AG10803 (cell line): ENCODE measurements at regions not wholly inside any gene's neighbourhood (a gene's known extent, or its start where the extent isn't known, plus 50 kb on each side); places are given as distances from the start of the nearest gene placed in this dataset.
A peak's percentile ranks its signal among the peaks of the same experiment; 100 is the strongest.

Source experiments
- DNase-seq: peaks from one replicate; pipeline ENCODE4 v3.0.0; 2010; ENCODE audit warnings: low read depth
- H3K4me3 ChIP-seq: 2 replicates; pipeline ENCODE4 v1.5.1; 2011; ENCODE audit warnings: mild to moderate bottlenecking, low read length, control low read depth
- CTCF ChIP-seq: conservative IDR thresholded peaks from 2 replicates; pipeline ENCODE4 v1.5.1; 2011; ENCODE audit warnings: mild to moderate bottlenecking, low read length, control low read depth, inconsistent platforms

GRCh38 chr2:236341721-236342120 lies 77.5 kb upstream of the ASB18 start:
- H3K4me3 ChIP-seq = no peak overlapping the region
- TF ChIP-seq CTCF = no peak
- no peak for DNase-seq

- H3K4me3 ChIP-seq = no peak overlapping the region
- TF ChIP-seq CTCF = no peak
- DNase-seq = no peak
Observed at GRCh38 chr2:236342507-236342906, 78.3 kb upstream of the ASB18 start.

DNA sequence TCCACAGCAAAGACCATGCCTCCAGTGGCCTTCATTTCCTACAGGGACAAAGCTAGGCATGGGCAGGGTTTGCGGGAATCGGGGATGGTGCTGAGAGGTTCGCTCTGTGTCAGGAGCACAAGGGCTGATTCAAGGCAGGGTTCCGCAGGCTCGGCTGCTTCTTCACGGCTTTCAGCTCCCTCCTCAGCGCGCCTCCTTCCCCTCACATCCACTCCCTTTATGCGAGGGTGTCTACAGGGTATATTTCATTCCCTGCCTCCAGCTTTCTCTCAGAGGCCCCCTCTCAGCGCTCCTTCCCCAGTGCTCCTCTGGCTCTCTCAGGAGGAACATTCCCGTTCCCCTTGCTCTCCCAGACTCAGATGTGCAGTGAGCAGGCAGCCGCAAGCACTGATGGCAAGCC lies 78.7 kb upstream of the ASB18 start:
- DNase-seq = no peak
- no peak for TF ChIP-seq CTCF
- H3K4me3 ChIP-seq = no peak overlapping the region

GRCh38 chr2:236343400-236344161 lies 79.4 kb upstream of the ASB18 start:
- TF ChIP-seq CTCF = peak; percentile 91
- peak; percentile 78 for DNase-seq
- H3K4me3 ChIP-seq = no peak overlapping the region

- H3K4me3 ChIP-seq = no peak overlapping the region
- DNase-seq = no peak
- no peak for TF ChIP-seq CTCF
Observed at GRCh38 chr2:236344446-236344845, 80.2 kb upstream of the ASB18 start.

- no peak overlapping the region for H3K4me3 ChIP-seq
- no peak for TF ChIP-seq CTCF
- DNase-seq = no peak
Observed at GRCh38 chr2:236345081-236345714, 81.0 kb upstream of the ASB18 start.

DNA sequence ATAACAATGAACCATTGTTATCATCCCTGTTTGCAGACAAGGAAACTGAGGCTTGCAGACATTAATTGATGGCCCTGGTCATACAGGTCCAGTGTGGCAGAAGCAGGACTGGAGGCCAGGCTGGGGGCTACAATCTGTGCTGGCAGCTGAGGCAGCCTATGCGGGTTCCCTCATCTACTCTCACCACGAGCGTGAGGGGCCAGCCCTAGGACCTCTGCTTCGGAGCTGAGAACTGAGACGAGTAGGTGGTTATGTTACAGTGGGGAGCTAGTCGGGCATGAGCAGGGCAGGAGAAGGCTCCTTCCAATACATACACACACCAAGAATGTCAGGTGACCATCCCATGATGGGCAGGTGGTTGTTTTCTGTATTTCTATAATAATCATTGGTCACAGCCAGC lies 82.2 kb upstream of the ASB18 start:
- DNase-seq = no peak
- TF ChIP-seq CTCF = no peak
- no peak overlapping the region for H3K4me3 ChIP-seq
